Suprapubic skin (tissue), 4 donors: ENCODE measurements at regions not wholly inside any gene's neighbourhood (a gene's known extent, or its start where the extent isn't known, plus 50 kb on each side); places are given as distances from the start of the nearest gene placed in this dataset.

Source experiments
- DNase-seq, 2 donors: peaks; one replicate each; pipeline ENCODE4 v3.0.0-alpha.2; 2019; ENCODE audit warnings: low spot score in 2 of 2
- H3K27ac ChIP-seq: fragments of 200-600 bp; sonication (generic); one replicate; pipeline ENCODE4 v1.5.1; 2019
- H3K27me3 ChIP-seq: fragments of 200-600 bp; sonication (generic); one replicate; pipeline ENCODE4 v1.5.1; 2019
- H3K36me3 ChIP-seq: fragments of 200-600 bp; sonication (generic); one replicate; pipeline ENCODE4 v1.5.1; 2019
- H3K4me1 ChIP-seq: fragments of 200-600 bp; sonication (generic); one replicate; pipeline ENCODE4 v1.5.1; 2019
- H3K4me3 ChIP-seq: fragments of 200-600 bp; sonication (generic); one replicate; pipeline ENCODE4 v1.5.1; 2019; ENCODE audit warnings: mild to moderate bottlenecking
- H3K9me3 ChIP-seq: fragments of 200-600 bp; sonication (generic); one replicate; pipeline ENCODE4 v1.5.1; 2019
- EP300 ChIP-seq: sonication (generic); formaldehyde crosslinking; IDR thresholded peaks from one replicate; pipeline ENCODE4 v1.6.1; 2017; ENCODE audit warnings: antibody characterized with exemption
- POLR2A ChIP-seq, 2 donors: fragments of 450-650 bp; IDR thresholded peaks; one replicate each; pipeline ENCODE4 v1.6.1; 2017; ENCODE audit warnings: antibody characterized with exemption in 2 of 2, mild to moderate bottlenecking in 2 of 2, moderate library complexity in 2 of 2
- POLR2AphosphoS5 ChIP-seq, 3 donors: sonication (generic); formaldehyde crosslinking; IDR thresholded peaks; one replicate each; pipeline ENCODE4 v1.6.1; 2017; ENCODE audit warnings: antibody characterized with exemption in 3 of 3
- WGBS: methylation state at CpG from one replicate; pipeline ENCODE4 v1.1.5; 2018; 5-methylcytosine and 5-hydroxymethylcytosine counted together
- TF ChIP-seq, protein P1 (sequence below), 2 donors: fragments of 200-600 bp in 1 of 2; fragments of 450-650 bp in 1 of 2; sonication (generic) in 1 of 2; IDR thresholded peaks; one replicate each; pipeline ENCODE4 v1.5.1; 2016 to 2019; ENCODE audit warnings: antibody characterized with exemption in 2 of 2, mild to moderate bottlenecking in 1 of 2, moderate library complexity in 1 of 2

DNA sequence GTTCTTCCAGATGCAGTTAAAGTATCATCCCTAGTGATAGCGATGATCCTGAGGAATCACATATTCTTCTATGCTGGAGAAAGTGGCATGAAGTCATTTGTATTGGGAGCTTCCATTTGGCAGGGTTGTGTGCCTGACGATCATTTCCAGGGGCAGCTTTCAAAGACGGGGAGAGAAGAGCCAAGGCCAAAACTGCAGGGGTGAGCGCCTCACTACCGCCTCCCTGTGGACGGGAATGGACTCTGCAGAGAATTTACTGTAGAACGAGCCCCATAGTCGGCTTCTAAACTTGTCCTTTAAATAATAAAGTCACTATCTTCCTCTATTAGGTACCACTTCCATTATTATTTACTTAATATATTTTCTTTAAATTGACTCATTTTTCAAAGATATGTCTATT lies 555.9 kb upstream of the TMEM132C start:
- no peaks in the 10 kb centered on the region for H3K9me3 ChIP-seq
- H3K36me3 ChIP-seq, result no peaks in the 10 kb centered on the region
- no peak overlapping the region for H3K27ac ChIP-seq
- TF ChIP-seq EP300, result no peak
- H3K4me1 ChIP-seq, result no peaks in the 10 kb centered on the region
- DNase-seq, result no peak
- H3K27me3 ChIP-seq, result no peaks in the 10 kb centered on the region
- H3K4me3 ChIP-seq, result no peak overlapping the region
- WGBS, result 51% methylated on average over 8 of the region's 8 CpGs

GRCh38 chr12:127712561-127712960 lies 554.4 kb upstream of the TMEM132C start:
- no peak overlapping the region for H3K27ac ChIP-seq
- H3K36me3 ChIP-seq, result no peaks in the 10 kb centered on the region
- H3K4me1 ChIP-seq, result no peaks in the 10 kb centered on the region
- H3K9me3 ChIP-seq, result no peaks in the 10 kb centered on the region
- TF ChIP-seq EP300 (no peak), POLR2AphosphoS5 (IDR thresholded peaks at IDR 0.05) (no peak), POLR2A (IDR thresholded peaks at IDR 0.05) (no peak)
- TF ChIP-seq, protein P1, sequence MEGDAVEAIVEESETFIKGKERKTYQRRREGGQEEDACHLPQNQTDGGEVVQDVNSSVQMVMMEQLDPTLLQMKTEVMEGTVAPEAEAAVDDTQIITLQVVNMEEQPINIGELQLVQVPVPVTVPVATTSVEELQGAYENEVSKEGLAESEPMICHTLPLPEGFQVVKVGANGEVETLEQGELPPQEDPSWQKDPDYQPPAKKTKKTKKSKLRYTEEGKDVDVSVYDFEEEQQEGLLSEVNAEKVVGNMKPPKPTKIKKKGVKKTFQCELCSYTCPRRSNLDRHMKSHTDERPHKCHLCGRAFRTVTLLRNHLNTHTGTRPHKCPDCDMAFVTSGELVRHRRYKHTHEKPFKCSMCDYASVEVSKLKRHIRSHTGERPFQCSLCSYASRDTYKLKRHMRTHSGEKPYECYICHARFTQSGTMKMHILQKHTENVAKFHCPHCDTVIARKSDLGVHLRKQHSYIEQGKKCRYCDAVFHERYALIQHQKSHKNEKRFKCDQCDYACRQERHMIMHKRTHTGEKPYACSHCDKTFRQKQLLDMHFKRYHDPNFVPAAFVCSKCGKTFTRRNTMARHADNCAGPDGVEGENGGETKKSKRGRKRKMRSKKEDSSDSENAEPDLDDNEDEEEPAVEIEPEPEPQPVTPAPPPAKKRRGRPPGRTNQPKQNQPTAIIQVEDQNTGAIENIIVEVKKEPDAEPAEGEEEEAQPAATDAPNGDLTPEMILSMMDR (IDR thresholded peaks at IDR 0.05), result no peak
- no peak overlapping the region for H3K4me3 ChIP-seq
- WGBS, result 57% methylated on average over 2 of the region's 2 CpGs
- no peak for DNase-seq
- no peaks in the 10 kb centered on the region for H3K27me3 ChIP-seq

DNA sequence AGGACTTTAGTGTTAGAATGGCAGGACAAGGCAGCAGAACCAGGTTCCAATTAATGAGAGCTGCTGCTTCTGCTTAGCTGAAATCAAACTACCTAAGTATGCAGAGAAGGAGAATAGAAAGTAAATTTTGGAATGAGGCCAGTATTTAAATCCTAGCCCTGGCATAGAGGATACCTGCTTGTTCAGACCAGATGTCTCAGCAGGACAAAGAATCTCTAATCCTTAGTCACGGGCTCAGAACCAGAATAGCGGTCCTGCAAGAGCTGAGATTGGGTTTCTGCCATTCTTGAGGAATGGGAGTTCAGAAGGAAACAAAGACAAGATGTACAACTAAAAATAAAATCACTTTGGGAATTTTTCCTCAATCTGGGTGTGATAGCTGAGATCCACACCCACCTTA lies 550.8 kb upstream of the TMEM132C start:
- Histone ChIP-seq H3K9me3 (no peaks in the 10 kb centered on the region), H3K36me3 (no peaks in the 10 kb centered on the region), H3K4me1 (no peaks in the 10 kb centered on the region), H3K4me3 (no peak overlapping the region), H3K27me3 (no peaks in the 10 kb centered on the region), H3K27ac (no peak overlapping the region)
- no peak for TF ChIP-seq POLR2A (IDR thresholded peaks at IDR 0.05)
- TF ChIP-seq, protein P1 (IDR thresholded peaks at IDR 0.05), result no peak
- whole genome bisulfite sequencing, result 37% methylated on average over 2 of the region's 2 CpGs
- no peak for DNase-seq

DNA sequence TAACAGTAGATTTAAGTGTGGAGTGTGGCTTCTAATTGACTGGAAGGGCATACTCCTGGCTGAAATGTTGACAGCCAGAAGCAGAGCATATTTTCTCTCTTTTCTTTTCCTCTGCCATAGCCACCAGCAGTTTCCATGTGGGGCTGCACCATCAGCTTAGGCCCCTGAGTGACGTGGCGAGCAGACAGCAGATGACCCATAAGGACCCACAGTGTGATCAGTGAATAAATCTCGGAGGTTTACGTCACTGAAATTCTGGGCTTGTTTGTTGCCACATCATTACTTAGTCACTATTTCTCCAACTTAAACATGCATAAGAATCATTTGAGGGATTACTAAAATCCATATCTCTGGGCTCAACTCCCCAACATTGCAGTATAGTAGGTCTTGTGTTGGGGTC lies 549.7 kb upstream of the TMEM132C start:
- 88% methylated on average over 4 of the region's 4 CpGs for WGBS
- no peak for DNase-seq
- Histone ChIP-seq H3K4me3 (no peak overlapping the region), H3K4me1 (no peaks in the 10 kb centered on the region), H3K27me3 (no peaks in the 10 kb centered on the region), H3K9me3 (no peaks in the 10 kb centered on the region), H3K27ac (no peak overlapping the region), H3K36me3 (no peaks in the 10 kb centered on the region)
- TF ChIP-seq EP300, result no peak
- no peak for TF ChIP-seq POLR2A (IDR thresholded peaks at IDR 0.05)
- TF ChIP-seq POLR2AphosphoS5 (IDR thresholded peaks at IDR 0.05), result no peak
- TF ChIP-seq, protein P1 (IDR thresholded peaks at IDR 0.05), result no peak

DNA sequence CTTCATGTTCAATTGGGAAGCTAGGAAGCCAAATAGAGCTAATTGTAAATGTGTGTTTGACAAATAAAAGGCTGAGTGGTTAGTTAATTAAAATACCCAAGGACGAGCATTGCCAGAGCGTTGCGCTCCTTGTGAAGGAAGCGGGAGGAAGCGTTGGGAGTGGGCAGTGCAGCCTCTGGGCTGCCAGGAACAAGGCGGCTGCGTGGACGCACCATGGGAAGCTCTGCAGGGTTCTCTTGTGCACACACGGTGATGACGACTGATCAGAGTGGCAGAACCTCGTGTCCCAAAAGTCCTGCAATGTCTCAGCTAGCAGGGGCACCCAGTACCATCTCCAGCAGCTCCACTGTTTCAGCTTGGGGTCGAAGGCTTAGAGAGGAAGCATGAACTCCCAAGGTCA lies 546.6 kb upstream of the TMEM132C start:
- H3K36me3 ChIP-seq, result no peaks in the 10 kb centered on the region
- DNase-seq, result no peak

DNA sequence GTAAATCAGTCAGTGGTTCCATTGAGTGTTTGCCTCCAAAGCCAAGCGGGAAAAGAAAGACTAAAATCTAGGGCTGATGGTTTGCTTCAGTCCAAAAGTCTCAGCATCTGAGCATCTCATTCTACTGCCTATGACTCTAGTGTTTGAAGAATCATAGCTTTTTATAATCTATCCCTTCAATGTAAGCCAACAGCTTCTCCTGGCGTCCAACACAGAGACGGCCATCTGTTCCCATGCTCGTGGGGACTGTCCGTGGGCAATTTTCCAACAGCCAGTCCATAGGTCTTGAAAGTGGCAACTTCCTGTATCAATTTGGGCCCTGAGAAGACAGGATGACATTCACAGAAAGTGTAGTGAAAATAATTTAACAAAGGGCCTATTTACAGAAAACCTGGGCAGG lies 544.4 kb upstream of the TMEM132C start:
- TF ChIP-seq EP300 (no peak), POLR2A (IDR thresholded peaks at IDR 0.05) (no peak), POLR2AphosphoS5 (IDR thresholded peaks at IDR 0.05) (no peak)
- TF ChIP-seq, protein P1 (IDR thresholded peaks at IDR 0.05), result no peak
- 85% methylated on average over 5 of the region's 5 CpGs for WGBS

More for the DNA sequence above, 546.6 kb upstream of the TMEM132C start:
- H3K27me3 ChIP-seq, result no peaks in the 10 kb centered on the region
- H3K9me3 ChIP-seq, result no peaks in the 10 kb centered on the region
- no peaks in the 10 kb centered on the region for H3K4me1 ChIP-seq
- TF ChIP-seq EP300, result no peak
- TF ChIP-seq, protein P1 (IDR thresholded peaks at IDR 0.05), result no peak
- TF ChIP-seq POLR2AphosphoS5 (IDR thresholded peaks at IDR 0.05), result no peak
- TF ChIP-seq POLR2A (IDR thresholded peaks at IDR 0.05), result no peak
- WGBS, result 84% methylated on average over 12 of the region's 12 CpGs
- no peak overlapping the region for H3K4me3 ChIP-seq
- H3K27ac ChIP-seq, result no peak overlapping the region

More for the DNA sequence above, 544.4 kb upstream of the TMEM132C start:
- Histone ChIP-seq H3K4me1 (peaks cover 8% of the 10 kb centered on the region), H3K27me3 (no peaks in the 10 kb centered on the region), H3K36me3 (no peaks in the 10 kb centered on the region), H3K9me3 (no peaks in the 10 kb centered on the region), H3K4me3 (no peak overlapping the region), H3K27ac (no peak overlapping the region)
- DNase-seq, result no peak
